Stimulated activated CD4-positive, alpha-beta T cell treated with anti-CD3 and anti-CD28 coated beads, Interleukin-1b, Interleukin-23, amount 100 ng/mL, for 1 hour (primary cell): ENCODE measurements at regions not wholly inside any gene's neighbourhood (a gene's known extent, or its start where the extent isn't known, plus 50 kb on each side); places are given as distances from the start of the nearest gene placed in this dataset.

Experiments
- DNase-seq, 2 donors: peaks; one replicate each; pipeline ENCODE4 v3.0.0-alpha.2; 2020; ENCODE audit warnings: low read depth in 2 of 2

- DNase-seq = no peak
Observed at GRCh38 chr2:120936476-120937334, 201.0 kb downstream of the GLI2 start.

- DNase-seq = no peak
Observed at GRCh38 chr2:120937686-120938044, 202.0 kb downstream of the GLI2 start.

DNA sequence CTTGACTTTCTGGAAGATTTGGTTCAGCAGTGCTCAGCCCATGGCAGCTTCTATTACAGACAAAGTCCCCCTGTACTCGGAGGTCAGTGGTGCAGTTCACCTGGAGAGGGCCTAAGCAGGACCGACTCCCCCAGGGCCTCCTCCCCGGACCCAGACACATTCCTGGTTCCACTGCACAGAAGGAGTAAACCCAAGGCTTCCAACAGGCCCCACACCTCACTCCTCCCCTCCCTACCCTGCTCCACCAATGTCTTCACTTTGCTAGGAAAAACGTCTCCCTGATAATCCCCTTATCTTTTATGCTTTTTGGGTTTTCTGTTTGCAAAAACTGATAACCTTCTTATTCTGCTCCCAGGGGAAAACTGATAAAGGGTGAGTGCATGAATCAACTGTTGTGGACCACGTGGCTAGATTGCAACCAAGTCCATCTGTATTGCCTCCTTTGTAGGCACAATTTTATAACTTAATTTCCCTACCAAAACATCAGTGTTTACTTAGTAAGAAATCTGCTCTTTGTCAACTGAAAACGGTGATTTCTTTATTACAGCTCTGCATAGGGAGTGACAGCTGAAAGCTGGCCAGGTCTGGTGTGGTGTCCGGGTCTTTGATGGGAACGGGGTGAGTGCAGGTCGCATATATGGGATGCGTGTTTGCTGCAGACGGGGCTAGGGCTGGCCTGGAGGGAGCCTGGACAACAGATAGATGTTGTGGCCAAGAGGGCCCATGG, 202.5 kb downstream of the GLI2 start:
- DNase-seq = no peak

GRCh38 chr2:120939595-120940318, 204.1 kb downstream of the GLI2 start:
- no peak for DNase-seq

DNA sequence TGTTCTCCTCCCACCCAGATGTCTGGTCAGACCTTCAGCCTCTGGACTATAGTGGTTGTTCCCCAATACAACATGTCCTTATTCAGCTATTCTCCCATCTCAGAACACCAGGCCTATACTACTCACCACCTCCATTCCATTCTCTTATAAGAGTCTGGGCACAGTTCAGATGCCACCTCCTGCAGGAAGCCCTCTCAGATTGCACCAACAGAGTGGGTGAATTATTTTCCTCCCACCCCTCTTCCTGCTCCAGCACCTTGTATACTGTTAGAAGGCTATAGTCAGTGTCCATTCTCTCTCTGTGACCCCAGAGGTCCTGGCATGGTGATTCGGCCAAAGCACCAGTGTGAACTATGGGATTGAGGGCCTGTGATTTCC, 204.6 kb downstream of the GLI2 start:
- no peak for DNase-seq

DNA sequence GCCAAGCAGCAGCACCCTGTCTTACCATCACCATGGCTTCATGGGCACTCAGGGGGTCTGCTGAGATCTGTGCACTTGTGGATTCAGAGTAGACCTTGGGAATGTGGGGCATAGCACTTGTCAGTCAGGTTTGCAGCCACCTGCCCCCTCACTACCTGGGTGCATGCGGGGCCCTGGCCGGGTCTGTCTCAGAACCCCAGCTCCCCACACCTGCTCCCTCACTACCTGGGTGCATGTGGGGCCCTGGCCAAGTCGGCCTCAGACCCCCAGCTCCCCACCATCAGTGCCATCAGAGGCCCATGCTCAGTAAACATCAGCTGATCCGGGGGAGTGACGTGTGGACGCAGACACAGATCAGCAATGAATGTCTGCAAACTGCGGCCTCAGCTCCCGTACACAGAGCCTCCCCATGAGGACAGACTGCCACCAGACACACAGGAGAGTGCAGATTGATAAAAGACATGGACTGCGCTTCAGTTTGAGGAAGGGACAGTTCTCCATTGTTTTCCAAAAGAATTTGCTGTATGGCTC, 205.1 kb downstream of the GLI2 start:
- no peak for DNase-seq

GRCh38 chr2:120941571-120942120, 206.0 kb downstream of the GLI2 start:
- no peak for DNase-seq

- DNase-seq = no peak
Observed at GRCh38 chr2:120942658-120943057, 207.0 kb downstream of the GLI2 start.

- no peak for DNase-seq
Observed at GRCh38 chr2:120943403-120944034, 207.9 kb downstream of the GLI2 start.

GRCh38 chr2:120944575-120944974, 208.9 kb downstream of the GLI2 start:
- DNase-seq = no peak

DNA sequence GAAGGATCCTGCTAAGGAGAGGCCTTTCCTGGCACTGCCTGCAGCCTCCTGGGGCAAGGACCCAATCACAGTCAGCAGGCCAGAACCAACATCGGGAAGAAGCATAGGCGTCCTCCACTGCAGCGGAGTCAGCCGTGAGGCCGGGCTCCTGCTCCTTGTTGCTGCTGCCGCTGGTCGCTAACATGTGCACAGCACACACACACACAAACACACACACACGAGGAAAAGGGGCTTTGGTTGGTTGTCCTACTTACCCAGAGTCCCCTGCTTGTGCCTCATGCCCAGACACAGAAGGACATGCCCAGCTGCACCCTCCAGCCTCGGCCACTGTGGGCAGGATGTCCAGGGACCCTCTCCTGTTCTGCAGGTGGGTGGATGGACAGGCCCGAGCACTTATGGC, 209.4 kb downstream of the GLI2 start:
- DNase-seq = no peak

DNA sequence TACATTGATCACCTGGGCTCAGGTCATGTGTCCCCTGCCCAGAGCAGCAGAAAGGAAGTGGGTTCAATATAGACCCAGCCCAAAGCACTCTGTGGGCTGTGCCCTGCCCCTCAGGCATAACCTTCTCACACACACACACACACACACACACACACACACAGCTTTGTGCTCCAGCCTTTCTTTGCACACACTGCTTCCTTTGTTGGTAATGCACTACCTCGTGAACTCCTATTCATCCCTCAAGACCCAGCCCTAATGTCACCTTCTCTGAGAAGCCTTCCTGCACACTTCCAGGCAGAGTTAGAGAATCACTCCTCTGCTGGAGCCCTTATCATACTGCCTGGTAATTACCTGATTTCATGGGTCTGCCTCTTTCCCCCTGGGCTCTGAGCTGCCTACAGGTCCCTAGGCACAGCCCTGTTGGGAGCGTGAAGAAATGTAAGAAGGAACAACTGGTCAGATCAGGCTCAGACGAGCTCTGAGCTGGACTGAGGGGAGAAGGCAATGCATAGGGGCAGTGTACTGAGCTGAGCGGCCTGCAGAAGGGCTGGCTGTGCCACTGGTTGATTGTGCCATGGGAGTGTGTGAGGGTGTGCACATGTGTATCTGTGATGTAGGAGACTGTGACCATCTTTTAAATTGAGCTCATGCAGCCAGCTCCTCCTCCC, 210.3 kb downstream of the GLI2 start:
- DNase-seq = no peak

- no peak for DNase-seq
Observed at GRCh38 chr2:120947327-120947726, 211.7 kb downstream of the GLI2 start.

DNA sequence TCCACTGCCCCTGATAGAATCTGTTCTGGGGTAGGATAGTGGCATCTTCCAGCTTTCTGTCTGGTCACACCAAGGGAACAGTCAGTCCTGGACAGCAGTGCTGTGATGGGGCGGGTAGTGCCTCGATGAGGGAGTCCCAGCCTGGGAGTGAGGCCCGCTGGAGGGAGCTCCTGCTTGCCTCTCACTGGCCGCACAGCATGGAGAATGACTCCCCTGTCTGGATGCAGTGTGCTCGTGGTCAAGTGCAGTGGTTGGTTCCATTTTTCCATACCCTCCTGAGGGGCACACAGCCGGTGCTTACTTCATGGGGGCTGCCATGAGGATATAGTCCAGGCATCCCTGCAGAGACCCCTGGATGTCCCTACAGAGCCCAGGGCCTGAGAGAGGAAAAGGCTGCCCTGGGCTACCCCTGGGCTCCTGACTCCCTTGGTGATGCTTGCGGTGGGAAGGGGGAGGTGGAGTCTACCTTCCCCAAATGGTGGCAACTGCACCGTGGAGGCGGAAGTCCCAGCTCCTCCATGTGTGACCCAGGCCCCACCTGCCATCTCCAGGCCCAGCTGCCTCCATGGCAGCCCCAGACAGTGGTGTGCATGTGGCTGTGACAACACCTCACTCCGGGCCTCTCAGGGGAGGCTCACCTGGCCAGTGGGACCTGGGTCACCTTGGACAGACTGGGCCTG, 212.5 kb downstream of the GLI2 start:
- no peak for DNase-seq

DNA sequence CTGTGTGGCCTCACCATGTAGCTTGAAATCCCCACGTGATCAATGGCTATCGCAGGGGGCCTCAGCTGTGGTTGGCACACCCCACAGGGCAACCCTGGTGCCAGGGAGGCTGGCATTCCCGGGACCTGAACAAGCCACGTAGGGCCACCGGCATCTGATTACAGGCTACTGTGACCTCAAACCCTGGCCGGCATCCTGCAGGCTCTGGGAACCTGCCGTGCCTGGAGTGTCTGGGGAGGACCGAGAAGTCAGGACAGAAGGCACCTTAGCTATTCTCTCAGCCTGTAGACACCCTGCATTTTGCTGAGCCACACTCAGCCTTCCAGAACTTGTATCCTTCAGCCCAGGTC, 213.0 kb downstream of the GLI2 start:
- DNase-seq = no peak

DNA sequence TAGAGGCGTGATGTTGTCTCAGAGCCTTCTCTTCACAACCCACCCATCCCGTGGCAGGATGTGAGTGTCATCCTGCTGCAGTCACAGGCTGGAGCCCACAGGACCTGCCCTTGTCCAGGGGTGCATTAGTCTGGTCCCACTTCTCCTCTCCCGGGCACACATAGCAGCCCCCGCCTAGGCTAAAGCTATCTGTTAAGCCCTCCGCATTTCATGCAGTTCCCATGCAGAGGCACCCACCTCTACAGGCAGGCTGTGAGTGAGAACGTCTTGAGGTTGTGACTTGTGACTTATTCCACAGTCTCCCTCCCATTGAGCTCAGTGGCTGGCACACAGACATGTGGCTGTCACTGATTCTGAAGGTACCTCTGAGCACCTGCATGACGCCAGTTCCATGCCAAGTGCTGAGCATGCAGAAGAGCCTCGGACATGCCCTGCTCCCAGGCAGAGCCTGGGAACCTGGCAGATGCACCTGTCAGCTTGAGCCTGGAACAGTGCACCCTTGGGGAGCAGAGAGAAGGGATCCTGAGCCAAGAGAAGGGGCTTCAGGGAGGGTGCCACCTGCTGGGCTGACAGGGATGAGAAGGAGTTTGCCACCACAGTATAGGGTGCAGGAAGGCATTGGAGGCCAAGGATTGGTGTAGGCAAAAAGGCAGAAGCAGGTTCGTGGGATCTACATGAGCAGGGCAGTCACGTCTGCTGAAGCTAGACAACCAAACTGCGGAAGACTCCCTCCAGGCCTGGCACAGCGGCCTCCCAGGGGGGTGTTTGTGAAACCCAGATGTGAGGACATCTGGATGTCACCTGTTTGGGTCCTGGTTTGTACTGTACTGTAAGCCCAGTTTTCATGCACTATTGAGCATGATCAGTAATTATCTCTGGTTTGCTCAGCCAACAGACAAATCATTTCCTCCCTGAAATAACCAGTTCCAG, 213.6 kb downstream of the GLI2 start:
- DNase-seq = no peak

GRCh38 chr2:120949957-120950590, 214.4 kb downstream of the GLI2 start:
- no peak for DNase-seq

- DNase-seq = no peak
Observed at GRCh38 chr2:120951693-120952092, 216.0 kb downstream of the GLI2 start.

DNA sequence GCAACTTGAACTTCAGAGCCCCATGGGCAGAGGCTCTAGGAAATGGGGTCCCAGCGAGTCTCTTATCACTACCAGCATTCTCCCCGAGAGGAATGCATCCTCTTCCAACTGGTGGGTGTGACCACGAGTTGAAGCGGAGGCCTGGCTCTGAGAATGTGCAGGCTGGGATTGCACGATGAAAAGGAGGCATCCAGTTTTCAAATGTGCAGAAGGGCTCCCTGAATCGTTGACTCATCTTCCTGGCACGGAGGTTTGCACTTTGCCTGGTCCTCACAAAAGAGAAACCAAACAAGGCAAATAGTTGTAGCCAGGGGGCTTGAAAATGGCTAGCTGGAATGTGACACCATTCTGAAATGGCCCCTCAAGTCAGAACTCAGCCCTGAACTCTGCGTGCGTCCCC, 216.7 kb downstream of the GLI2 start:
- no peak for DNase-seq
